Inflammatory macrophage treated with lipopolysaccharide for 4 hours (primary cell): ENCODE measurements at regions not wholly inside any gene's neighbourhood (a gene's known extent, or its start where the extent isn't known, plus 50 kb on each side); places are given as distances from the start of the nearest gene placed in this dataset.

Experiments
- DNase-seq: peaks from one replicate; pipeline ENCODE4 v3.0.0-alpha.2; 2020

DNA sequence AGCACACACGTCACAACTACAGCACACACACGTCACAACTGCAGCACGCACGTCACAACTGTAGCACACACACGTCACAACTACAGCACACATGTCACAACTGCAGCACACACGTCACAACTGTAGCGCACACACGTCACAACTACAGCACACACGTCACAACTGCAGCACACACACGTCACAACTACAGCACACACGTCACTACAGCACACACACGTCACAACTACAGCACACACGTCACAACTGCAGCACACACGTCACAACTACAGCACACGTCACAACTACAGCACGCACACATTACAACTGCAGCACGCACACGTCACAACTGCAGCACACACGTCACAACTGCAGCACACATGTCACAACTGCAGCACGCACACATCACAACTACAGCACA lies 322.6 kb upstream of the AJAP1 start:
- no peak for DNase-seq

DNA sequence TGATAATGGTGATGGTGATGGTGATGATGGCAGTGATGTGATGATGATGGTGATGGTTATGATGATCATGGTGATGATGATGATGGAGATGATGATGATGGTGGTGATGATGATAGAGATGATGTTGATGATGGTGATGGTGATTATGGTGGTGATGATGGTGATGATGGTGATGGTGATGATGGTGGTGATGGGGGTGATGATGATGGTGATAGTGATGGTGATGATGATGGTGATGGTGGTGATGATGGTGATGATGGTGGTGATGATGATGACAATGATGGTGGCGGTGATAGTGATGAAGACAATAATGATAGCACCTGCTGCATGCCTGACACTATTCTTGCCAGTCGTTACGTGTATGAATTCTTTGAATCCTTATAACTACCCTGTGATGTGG lies 317.9 kb upstream of the AJAP1 start:
- no peak for DNase-seq

GRCh38 chr1:4341421-4341820 lies 313.0 kb upstream of the AJAP1 start:
- no peak for DNase-seq

DNA sequence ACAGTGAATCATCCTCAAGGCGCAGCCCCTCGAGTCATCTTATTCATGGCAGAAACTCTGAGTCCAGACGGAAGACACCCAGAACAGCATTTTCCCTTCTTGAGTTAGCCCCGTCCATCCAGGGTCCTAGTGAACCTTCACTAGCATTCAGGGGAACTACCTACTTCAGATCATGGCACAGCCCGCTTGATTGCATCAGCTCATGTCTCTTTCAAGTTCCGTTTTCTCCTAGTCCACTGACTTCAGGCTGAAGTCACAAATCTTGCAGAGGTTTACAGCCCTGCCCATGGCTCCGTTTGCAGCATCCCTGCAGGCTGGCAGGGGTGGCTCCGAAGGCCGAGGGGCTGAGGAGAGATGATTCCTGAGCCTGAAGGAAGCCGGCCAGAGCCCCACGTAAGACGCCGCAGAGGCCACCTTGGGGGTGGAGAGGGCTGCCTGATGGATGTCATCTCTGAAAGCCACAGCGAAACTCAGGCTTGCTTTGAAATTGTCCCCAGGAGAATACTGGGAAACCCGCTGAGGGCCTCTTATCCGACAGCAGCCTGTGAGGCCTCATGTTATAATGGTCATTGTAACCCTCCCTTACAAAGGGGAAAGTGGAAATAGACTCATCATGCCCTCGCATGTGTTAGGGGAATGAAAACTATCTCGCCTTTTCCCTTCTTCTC lies 310.2 kb upstream of the AJAP1 start:
- no peak for DNase-seq

DNA sequence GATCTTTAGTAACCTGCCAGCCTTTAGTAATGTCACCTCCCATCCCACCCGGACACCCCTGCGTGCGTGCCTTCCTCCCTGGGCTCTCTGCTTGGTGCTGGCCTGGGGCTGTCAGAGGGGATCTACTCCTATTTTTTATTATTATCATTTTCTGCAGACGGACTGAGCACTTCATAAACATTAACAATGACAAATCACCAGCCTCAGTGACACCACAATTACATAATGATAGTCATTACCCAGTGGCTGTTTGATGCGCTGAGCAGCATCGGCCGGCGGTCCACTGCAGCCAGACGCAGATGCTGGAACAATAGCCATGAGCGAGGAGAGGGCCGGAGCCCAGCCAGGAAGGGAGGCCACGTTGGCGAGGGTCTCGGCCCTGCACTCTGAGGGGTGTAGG lies 309.3 kb upstream of the AJAP1 start:
- no peak for DNase-seq

DNA sequence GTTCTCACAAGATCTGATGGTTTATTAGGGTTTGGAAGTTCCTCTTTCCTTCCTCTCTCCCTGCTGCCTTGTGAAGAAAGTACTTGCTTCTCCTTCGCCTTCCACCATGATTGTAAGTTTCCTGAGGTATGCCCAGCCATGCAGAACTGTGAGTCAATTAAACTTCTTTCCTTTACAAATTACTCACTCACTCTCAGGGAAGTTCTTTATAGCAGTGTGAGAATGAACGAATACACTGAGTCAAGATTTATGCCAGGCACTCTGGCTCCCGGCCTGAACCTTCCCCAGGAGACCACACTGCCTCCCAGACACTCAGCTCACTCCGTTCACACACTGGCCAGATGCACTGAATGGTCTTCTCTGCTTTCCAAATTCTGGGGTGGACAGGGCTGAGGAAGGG lies 308.3 kb upstream of the AJAP1 start:
- no peak for DNase-seq

DNA sequence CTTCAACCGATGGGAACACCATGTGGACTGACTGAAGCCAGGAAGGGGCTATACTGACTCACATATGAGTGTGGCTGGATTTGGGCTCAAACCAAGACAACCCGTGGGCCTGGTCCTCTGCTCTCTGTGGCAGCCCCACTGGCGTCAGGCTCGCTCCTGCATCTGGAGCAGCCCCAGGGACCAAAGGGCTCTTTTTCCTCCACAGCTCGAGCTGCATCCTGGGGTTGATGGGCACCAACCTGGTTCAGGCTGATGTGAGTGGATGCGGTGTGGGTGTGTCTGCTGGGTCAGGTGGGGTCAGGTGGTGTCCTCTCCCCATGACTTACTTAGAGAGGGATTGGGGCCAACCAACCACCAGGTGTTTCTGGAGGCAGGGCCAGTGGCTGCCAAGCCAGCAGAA lies 303.0 kb upstream of the AJAP1 start:
- no peak for DNase-seq

- no peak for DNase-seq
Measured at GRCh38 chr1:4353090-4353856, 301.1 kb upstream of the AJAP1 start.

DNA sequence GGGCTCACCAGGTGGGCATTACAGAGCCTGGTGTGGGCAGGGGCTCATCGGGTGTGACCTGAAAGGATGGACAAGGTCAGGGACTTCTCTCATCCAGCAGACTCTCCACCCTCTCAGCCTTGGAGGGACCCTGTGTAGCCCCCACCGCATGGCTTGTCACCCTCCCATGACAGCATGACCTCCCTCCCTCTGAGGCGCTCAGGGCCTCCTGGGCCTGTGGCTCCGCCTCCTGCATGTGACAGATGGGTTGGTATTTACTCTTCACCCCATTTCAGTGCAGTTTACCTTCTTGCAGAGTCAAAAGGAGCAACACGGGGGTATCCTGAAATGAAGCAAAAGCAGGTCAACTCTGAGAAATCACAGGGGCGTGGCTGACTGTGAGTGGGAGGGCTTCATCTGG lies 298.6 kb upstream of the AJAP1 start:
- DNase-seq = no peak

DNA sequence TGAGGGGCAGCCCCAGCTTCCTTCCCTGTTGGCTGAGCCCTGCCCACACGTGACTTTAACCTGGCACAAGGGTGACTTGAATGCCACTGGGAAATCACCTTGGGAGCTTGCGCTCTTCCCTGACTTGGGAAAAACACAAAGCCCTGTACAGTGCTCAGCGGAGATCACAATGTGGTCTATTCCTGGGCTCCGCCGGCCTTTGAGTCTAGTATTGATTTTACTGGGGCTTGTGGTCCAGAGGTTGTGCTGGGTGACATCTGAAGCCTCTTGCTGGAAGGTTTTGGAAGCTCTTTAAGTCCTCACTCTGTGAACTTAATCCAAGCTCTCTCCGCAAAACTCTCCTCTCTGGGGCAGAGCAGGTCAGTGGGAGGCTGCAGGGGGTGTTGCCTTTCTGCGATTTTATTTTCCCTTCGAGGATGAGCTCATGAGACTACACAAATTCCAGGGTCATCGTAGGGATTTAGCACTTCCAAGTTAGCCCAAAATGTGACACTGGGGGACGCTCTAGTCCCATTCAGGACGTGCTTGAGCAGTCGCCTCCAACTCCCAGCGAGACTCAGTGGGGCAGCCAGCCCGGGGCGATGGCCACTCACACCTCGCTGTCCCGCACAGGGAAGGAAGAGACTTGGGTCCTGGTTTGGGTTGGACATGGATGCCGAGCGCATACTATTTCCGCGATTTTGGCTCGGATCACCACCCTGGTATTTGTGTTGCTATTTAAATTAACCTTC lies 291.9 kb upstream of the AJAP1 start:
- no peak for DNase-seq

- no peak for DNase-seq
Measured at GRCh38 chr1:4366091-4366490, 288.3 kb upstream of the AJAP1 start.

DNA sequence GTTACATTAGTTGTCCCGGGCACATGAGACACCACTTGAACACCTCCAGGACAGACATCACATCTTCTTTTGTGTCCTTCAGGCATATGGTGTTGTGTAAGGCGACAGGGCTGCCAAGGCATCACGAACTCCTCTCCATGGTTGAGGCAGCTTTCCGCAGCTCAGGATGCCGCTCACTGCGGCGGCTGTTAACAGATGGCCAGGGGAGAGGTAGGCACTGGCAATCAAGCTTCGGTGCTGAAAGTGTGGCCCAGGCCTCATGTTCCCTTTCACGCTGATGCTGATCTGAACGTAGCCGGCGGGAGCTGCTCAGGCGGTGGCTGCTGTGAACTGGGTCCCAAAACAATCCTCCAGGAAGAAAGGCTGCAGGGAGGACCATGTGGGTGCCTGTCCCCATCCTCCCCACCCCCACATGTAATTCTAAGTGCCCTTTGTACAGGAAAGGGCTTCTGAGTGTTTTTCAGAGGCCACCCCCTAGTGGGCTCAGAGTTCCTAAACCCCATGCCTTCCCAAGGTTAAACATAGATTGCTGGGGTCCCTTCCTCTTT lies 287.1 kb upstream of the AJAP1 start:
- no peak for DNase-seq

DNA sequence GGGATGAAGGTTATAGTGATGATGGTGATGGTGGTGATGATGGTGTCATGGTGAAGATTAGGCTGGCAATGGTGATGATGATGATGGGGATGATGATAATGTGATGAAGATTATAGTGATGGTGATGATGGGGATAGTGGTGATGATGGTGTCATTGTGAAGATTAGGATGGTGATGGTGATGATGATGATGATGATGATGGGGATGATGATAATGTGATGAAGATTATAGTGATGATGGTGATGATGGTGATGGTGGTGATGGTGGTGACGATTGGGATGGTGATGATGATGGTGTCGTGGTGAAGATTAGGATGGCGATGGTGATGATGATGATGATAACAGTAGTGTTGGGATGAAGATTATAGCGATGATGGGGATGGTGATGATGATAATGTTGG lies 285.1 kb upstream of the AJAP1 start:
- DNase-seq = no peak

GRCh38 chr1:4371849-4372248 lies 282.6 kb upstream of the AJAP1 start:
- DNase-seq = no peak

DNA sequence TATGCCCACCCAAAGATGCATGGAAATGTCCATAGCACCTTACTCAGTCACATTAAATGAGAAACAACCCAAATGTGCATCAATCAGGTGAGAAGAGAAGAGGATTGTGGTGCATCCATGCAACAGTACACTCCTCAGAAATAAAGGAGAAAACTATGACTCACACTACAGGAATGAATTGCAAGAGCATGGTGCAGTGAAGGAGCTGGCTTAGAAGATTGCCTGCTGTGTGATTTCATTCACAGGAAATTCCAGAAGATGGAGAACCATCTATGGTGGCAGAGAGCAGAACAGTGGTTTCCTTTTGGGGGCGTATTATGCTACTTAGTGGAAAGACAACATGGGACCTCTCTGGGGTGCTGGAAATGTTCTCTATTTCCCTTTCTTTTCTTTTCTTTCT lies 278.6 kb upstream of the AJAP1 start:
- DNase-seq = no peak

- DNase-seq = no peak
Measured at GRCh38 chr1:4379451-4380175, 274.8 kb upstream of the AJAP1 start.

- DNase-seq = no peak
Measured at GRCh38 chr1:4380564-4381168, 273.7 kb upstream of the AJAP1 start.

- DNase-seq = no peak
Measured at GRCh38 chr1:4393191-4393590, 261.2 kb upstream of the AJAP1 start.

DNA sequence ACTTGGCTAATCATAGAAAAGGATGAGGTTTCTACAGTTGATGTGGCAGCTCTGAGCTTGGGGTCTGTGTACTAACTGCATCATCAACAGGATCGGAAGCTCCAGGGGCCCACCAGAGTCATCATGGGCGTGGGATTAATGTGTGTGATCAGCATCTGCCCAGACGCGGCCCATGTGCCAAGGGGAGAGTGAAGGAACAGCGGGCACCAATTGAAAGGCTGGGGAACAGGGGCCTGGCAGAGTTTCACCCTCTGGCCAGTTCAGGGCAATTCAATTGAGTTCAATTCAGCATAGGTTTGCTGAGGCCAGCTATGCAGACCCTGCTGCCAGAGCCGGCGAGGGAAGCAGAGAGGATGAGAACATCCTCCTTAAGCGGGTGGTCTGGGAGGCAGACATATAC lies 260.0 kb upstream of the AJAP1 start:
- no peak for DNase-seq

DNA sequence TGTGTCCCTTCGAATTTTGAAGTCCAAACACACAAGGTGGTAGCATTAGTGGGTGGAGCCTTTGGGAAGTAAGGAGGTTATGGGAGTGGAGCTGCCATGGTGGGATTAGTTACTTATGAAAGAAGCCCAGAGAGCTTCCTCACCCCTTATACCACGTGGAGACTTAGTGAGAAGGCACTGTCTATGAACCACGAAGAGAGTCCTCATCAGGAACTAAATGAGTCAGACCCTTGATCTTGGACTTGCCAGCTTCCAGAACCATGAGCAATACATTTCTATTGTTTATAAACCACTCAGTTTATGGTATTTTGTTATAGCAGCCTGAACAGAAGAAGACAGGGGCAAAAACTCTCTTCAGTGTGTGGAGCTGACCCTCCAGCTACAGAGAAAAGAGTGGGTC lies 259.3 kb upstream of the AJAP1 start:
- no peak for DNase-seq

DNA sequence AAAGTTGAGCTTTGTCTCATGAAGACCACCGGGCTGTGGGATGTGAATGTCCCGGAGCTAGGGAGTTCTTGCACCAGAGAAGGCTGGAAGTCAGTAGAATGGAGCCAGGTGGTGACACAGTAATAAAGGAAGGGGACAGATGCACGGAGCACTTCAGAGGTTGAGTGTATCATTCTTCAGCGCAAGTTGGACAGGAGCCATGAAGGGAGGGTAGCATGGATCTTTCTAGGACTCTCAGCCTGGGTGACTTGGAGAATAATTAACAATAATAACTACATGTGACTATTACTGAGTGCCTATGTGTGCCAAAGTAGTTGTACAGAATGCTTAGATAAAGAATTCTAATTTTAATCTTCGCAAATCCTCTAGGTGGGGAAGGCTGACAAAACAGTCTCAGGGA lies 258.7 kb upstream of the AJAP1 start:
- DNase-seq = no peak

DNA sequence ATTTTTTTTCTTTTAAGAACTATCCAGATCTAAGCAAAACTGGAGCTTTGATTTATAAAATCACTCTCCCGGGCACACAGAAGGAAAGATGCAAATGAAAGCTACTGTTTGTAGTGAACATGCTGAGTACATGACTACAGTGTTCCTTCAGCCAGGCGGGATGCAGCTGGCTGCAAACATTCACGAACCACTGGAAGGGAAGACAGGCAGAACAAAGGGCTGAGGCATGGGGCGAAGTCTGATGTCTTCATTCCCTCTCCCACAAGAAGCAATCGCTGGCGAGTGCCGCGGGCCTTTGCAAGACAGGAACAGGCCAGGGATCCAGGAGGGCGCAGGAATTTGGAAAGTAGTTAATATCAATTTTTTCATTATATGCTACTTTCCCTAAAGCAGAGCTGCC lies 257.9 kb upstream of the AJAP1 start:
- no peak for DNase-seq

GRCh38 chr1:4397196-4397595 lies 257.2 kb upstream of the AJAP1 start:
- DNase-seq = no peak
